BLaER1 treated with 17β-estradiol and CSF1 and Interleukin-3, amounts not matched to agents 10 nM and 100 nM (cell line): ENCODE measurements at regions not wholly inside any gene's neighbourhood (a gene's known extent, or its start where the extent isn't known, plus 50 kb on each side); places are given as distances from the start of the nearest gene placed in this dataset.

Source experiments
- H3K27ac ChIP-seq, 11 experiments: shearing (Covaris generic); formaldehyde crosslinking; 2 replicates each; pipeline ENCODE4 v1.8.1; 2022
- H3K27me3 ChIP-seq, 11 experiments: shearing (Covaris generic); formaldehyde crosslinking; 2 replicates each; pipeline ENCODE4 v1.8.1; 2022
- H3K36me3 ChIP-seq, 11 experiments: shearing (Covaris generic); formaldehyde crosslinking; 2 replicates each; pipeline ENCODE4 v1.8.1; 2022
- H3K4me1 ChIP-seq, 10 experiments: shearing (Covaris generic); formaldehyde crosslinking; 2 replicates each; pipeline ENCODE4 v1.8.1; 2022
- H3K4me2 ChIP-seq, 11 experiments: shearing (Covaris generic); formaldehyde crosslinking; 2 replicates each; pipeline ENCODE4 v1.8.1; 2022
- H3K4me3 ChIP-seq, 10 experiments: shearing (Covaris generic); formaldehyde crosslinking; 2 replicates each; pipeline ENCODE4 v1.8.1; 2022
- H3K9ac ChIP-seq, 11 experiments: shearing (Covaris generic); formaldehyde crosslinking; 2 replicates each; pipeline ENCODE4 v1.8.1; 2022
- H3K9me3 ChIP-seq, 11 experiments: shearing (Covaris generic); formaldehyde crosslinking; replicated peaks in 1 of 11; 2 replicates each; pipeline ENCODE4 v1.8.1; 2022
- H4K20me1 ChIP-seq, 11 experiments: shearing (Covaris generic); formaldehyde crosslinking; 2 replicates each; pipeline ENCODE4 v1.8.1; 2022
- Cebpa-rat ChIP-seq, 11 experiments: shearing (Covaris generic); IDR thresholded peaks; 2 replicates each; pipeline ENCODE4 v1.8.1; 2022

GRCh38 chr10:32110790-32111189 is 54.6 kb upstream of the KIF5B start:
- TF ChIP-seq Cebpa-rat (IDR thresholded peaks at IDR 0.05) = no peak
- Histone ChIP-seq H3K27me3 (no peaks in the 10 kb centered on the region), H3K4me1 (no peaks in the 10 kb centered on the region), H3K9me3 (peaks cover 0 to 15% (median 9%) of the 10 kb centered on the region in 11 experiments; a peak in 10 of 22 replicates), H3K27ac (no peak overlapping the region), H3K4me2 (no peak overlapping the region), H4K20me1 (no peaks in the 10 kb centered on the region), H3K36me3 (no peaks in the 10 kb centered on the region), H3K4me3 (no peak overlapping the region), H3K9ac (no peak overlapping the region)

DNA sequence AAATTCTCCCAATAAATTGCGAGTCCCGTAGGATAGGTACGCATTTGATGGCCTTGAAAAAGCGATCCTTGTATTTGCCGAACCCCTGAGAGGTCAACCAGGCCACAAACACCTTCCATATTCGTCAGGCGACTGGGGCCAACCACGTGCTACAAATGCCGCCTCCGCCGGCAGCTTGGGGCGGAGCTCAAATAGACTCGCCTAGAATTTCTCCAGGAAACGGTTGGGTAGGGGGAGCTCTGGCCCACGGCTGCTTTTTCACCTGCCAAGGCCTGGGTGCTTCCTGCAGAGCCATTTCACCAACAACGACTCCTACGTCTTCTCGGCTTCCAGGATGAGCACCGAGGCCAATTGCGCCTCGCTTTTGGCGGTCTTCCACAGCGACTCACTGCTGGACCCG is 53.4 kb upstream of the KIF5B start:
- Histone ChIP-seq H3K36me3 (no peaks in the 10 kb centered on the region), H3K4me1 (no peaks in the 10 kb centered on the region), H3K9ac (no peak overlapping the region), H3K4me2 (no peak overlapping the region), H4K20me1 (no peaks in the 10 kb centered on the region), H3K4me3 (no peak overlapping the region), H3K9me3 (peaks cover 0 to 12% (median 8%) of the 10 kb centered on the region in 11 experiments; a peak in 10 of 22 replicates), H3K27ac (no peak overlapping the region), H3K27me3 (no peaks in the 10 kb centered on the region)
- TF ChIP-seq Cebpa-rat (IDR thresholded peaks at IDR 0.05) = no peak
